Gastrocnemius medialis (tissue), 4 donors: ENCODE measurements at regions not wholly inside any gene's neighbourhood (a gene's known extent, or its start where the extent isn't known, plus 50 kb on each side); places are given as distances from the start of the nearest gene placed in this dataset.

Experiments used
- ATAC-seq, 2 donors: fragments of 150-250 bp; one replicate each; pipeline ENCODE4 v1.9.1; 2016
- DNase-seq, 2 donors: peaks; one replicate each; pipeline ENCODE4 v3.0.0-alpha.2; 2019
- H3K27ac ChIP-seq, 4 donors: fragments of 200-600 bp; sonication (generic); 1 replicate in 1 of 4; 2 replicates in 3 of 4; pipeline ENCODE4 v1.5.1; 2016 to 2018; ENCODE audit warnings: mild to moderate bottlenecking in 2 of 4, moderate library complexity in 1 of 4
- H3K27me3 ChIP-seq, 3 donors: fragments of 200-600 bp; sonication (generic) in 2 of 3; 1 replicate in 1 of 3; 2 replicates in 2 of 3; pipeline versions ENCODE4 v1.5.1 to v1.6.0; 2016 to 2019; ENCODE audit warnings: mild to moderate bottlenecking in 1 of 3, moderate library complexity in 1 of 3
- H3K36me3 ChIP-seq, 2 donors: fragments of 200-600 bp; sonication (generic) in 1 of 2; one replicate each; pipeline ENCODE4 v1.5.1; 2017 to 2018
- H3K4me1 ChIP-seq, 2 donors: fragments of 200-600 bp; sonication (generic) in 1 of 2; one replicate each; pipeline ENCODE4 v1.5.1; 2016 to 2017; ENCODE audit warnings: mild to moderate bottlenecking in 2 of 2
- H3K4me3 ChIP-seq, 4 donors: fragments of 200-600 bp; sonication (generic) in 3 of 4; 1 replicate in 1 of 4; 2 replicates in 3 of 4; pipeline ENCODE4 v1.5.1; 2016 to 2019; ENCODE audit warnings: mild to moderate bottlenecking in 2 of 4
- H3K9me3 ChIP-seq, 3 donors: fragments of 200-600 bp; sonication (generic) in 2 of 3; 1 replicate in 1 of 3; 2 replicates in 2 of 3; pipeline ENCODE4 v1.5.1; 2016 to 2019
- POLR2A ChIP-seq, 2 donors: fragments of 450-650 bp; IDR thresholded peaks; one replicate each; pipeline ENCODE4 v1.6.1; 2017; ENCODE audit warnings: antibody characterized with exemption in 2 of 2, mild to moderate bottlenecking in 2 of 2, moderate library complexity in 2 of 2
- in situ Hi-C, 4 donors: fragments of 200-750 bp; cut with MboI; loops; one replicate each; pipeline versions ENCODE4 v1.15.0 to v1.8.0; 2017; ENCODE audit warnings: low sequenced_read_pairs in 4 of 4
- intact Hi-C: fragments of 100-400 bp; cut with DNase I; formaldehyde crosslinking; loops from one replicate; pipeline ENCODE4 v1.15.1; 2023; ENCODE audit warnings: low total_unique reads
- TF ChIP-seq, protein P1 (sequence below), 5 experiments: fragments of 450-650 bp in 3 of 5; fragments of 200-600 bp in 2 of 5; sonication (generic) in 2 of 5; IDR thresholded peaks in 4 of 5; conservative IDR thresholded peaks in 1 of 5; 1 replicate in 4 of 5; 2 replicates in 1 of 5; pipeline ENCODE4 v1.5.1; 2016 to 2019; ENCODE audit warnings: antibody characterized with exemption in 5 of 5, mild to moderate bottlenecking in 3 of 5, moderate library complexity in 3 of 5

GRCh38 chr6:144811140-144811539 is 526.0 kb downstream of the UTRN start:
- no peak overlapping the region for H3K4me3 ChIP-seq
- H3K27me3 ChIP-seq, result no peaks in the 10 kb centered on the region
- in situ Hi-C loops, result no loop called here
- H3K4me1 ChIP-seq, result no peaks in the 10 kb centered on the region
- no peak for TF ChIP-seq POLR2A (IDR thresholded peaks at IDR 0.05)
- TF ChIP-seq, protein P1, sequence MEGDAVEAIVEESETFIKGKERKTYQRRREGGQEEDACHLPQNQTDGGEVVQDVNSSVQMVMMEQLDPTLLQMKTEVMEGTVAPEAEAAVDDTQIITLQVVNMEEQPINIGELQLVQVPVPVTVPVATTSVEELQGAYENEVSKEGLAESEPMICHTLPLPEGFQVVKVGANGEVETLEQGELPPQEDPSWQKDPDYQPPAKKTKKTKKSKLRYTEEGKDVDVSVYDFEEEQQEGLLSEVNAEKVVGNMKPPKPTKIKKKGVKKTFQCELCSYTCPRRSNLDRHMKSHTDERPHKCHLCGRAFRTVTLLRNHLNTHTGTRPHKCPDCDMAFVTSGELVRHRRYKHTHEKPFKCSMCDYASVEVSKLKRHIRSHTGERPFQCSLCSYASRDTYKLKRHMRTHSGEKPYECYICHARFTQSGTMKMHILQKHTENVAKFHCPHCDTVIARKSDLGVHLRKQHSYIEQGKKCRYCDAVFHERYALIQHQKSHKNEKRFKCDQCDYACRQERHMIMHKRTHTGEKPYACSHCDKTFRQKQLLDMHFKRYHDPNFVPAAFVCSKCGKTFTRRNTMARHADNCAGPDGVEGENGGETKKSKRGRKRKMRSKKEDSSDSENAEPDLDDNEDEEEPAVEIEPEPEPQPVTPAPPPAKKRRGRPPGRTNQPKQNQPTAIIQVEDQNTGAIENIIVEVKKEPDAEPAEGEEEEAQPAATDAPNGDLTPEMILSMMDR (IDR thresholded peaks at IDR 0.05 in 4 of 5, conservative IDR thresholded peaks at IDR 0.05 in 1 of 5), result no peak
- no peak overlapping the region for H3K27ac ChIP-seq
- DNase-seq, result no peak
- intact Hi-C loops, result no loop called here
- no peaks in the 10 kb centered on the region for H3K36me3 ChIP-seq
- ATAC-seq, result no peak
- no peaks in the 10 kb centered on the region for H3K9me3 ChIP-seq

DNA sequence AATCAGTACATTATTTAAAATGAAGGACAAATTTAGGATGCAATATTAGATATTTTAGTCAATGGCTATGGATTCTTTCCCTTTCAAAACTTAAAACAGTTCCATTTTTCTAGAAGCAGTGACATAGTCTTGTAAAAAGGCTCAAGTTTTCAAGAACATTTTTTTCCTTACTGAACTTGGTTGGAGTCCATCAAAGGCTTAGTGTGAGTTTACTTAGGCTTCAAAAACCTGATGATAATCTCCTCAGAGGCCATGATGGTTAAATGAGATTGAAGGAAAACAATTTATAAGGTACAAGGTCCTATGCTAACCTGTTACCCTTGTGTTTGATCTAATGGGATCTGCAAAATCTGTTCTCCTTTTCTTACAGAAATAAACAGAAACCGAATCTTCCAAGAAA is 531.8 kb downstream of the UTRN start:
- no peak overlapping the region for H3K27ac ChIP-seq
- DNase-seq (no peak), ATAC-seq (no peak)
- H3K4me3 ChIP-seq, result no peak overlapping the region
- H3K36me3 ChIP-seq, result peaks cover 0 to 5% of the 10 kb centered on the region in 2 donors
- TF ChIP-seq, protein P1 (IDR thresholded peaks at IDR 0.05 in 4 of 5, conservative IDR thresholded peaks at IDR 0.05 in 1 of 5), result no peak
- TF ChIP-seq POLR2A (IDR thresholded peaks at IDR 0.05), result no peak
- in situ Hi-C loops, result no loop called here
- no peaks in the 10 kb centered on the region for H3K4me1 ChIP-seq
- intact Hi-C loops, result no loop called here
- no peaks in the 10 kb centered on the region for H3K27me3 ChIP-seq
- H3K9me3 ChIP-seq, result no peaks in the 10 kb centered on the region

DNA sequence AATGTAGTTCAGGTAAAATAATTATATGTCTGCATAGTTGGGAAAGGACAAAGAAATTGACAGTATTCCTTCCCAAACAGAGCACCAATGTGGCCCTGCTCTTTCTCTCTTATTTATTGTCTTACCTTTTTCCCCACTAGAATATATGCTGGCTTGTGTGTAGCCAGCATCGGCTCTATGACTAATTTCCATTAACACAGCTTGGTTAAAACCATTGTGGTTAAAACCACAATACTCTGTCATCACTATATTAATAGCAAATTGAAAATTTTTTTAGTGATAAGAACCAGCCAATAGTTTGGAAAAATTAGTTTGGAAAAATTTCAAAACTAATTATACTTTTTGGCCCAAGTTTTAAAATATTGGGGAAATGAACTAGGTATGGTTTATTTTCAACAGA is 535.1 kb downstream of the UTRN start:
- ATAC-seq (no peak), DNase-seq (no peak)
- H3K4me1 ChIP-seq, result no peaks in the 10 kb centered on the region
- H3K4me3 ChIP-seq, result no peak overlapping the region
- TF ChIP-seq POLR2A (IDR thresholded peaks at IDR 0.05), result no peak
- TF ChIP-seq, protein P1 (IDR thresholded peaks at IDR 0.05 in 4 of 5, conservative IDR thresholded peaks at IDR 0.05 in 1 of 5), result no peak
- no peaks in the 10 kb centered on the region for H3K9me3 ChIP-seq
- H3K36me3 ChIP-seq, result peaks cover 0 to 16% of the 10 kb centered on the region in 2 donors
- intact Hi-C loops, result no loop called here
- in situ Hi-C loops, result no loop called here
- H3K27me3 ChIP-seq, result no peaks in the 10 kb centered on the region
- H3K27ac ChIP-seq, result no peak overlapping the region

DNA sequence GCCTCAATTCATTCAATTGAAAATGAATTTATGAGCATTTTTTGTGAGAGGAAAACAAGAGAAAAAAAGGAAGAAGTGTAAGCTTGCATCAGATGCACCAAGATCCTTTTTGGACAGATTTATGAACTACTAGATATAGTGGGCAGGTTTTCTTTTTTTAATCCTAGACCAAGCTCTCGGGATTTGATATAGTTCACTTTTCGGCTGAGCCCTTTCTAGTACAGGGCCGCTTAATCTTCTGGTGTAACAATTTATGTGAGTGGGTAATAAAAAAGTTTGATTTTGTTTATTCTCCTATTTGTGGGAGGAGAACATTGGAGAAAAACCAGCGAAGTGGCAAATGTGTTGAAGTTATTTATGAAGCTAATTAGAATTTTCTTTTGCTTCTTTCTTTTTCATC is 538.0 kb downstream of the UTRN start:
- Histone ChIP-seq H3K27ac (no peak overlapping the region), H3K36me3 (peaks cover 0 to 26% of the 10 kb centered on the region in 2 donors), H3K4me3 (no peak overlapping the region), H3K4me1 (no peaks in the 10 kb centered on the region), H3K9me3 (no peaks in the 10 kb centered on the region), H3K27me3 (no peaks in the 10 kb centered on the region)
- ATAC-seq (no peak), DNase-seq (no peak)
- in situ Hi-C loops (no loop called here), intact Hi-C loops (no loop called here)
- no peak for TF ChIP-seq POLR2A (IDR thresholded peaks at IDR 0.05)
- TF ChIP-seq, protein P1 (IDR thresholded peaks at IDR 0.05 in 4 of 5, conservative IDR thresholded peaks at IDR 0.05 in 1 of 5), result no peak

GRCh38 chr6:144824018-144824417 is 538.9 kb downstream of the UTRN start:
- intact Hi-C loops, result no loop called here
- H3K9me3 ChIP-seq, result no peaks in the 10 kb centered on the region
- H3K4me3 ChIP-seq, result no peak overlapping the region
- no peaks in the 10 kb centered on the region for H3K4me1 ChIP-seq
- peaks cover 0 to 32% of the 10 kb centered on the region in 2 donors for H3K36me3 ChIP-seq
- TF ChIP-seq, protein P1 (IDR thresholded peaks at IDR 0.05 in 4 of 5, conservative IDR thresholded peaks at IDR 0.05 in 1 of 5), result no peak
- no peak for TF ChIP-seq POLR2A (IDR thresholded peaks at IDR 0.05)
- no peak for DNase-seq
- in situ Hi-C loops, result no loop called here
- ATAC-seq, result no peak
- no peak overlapping the region for H3K27ac ChIP-seq
- H3K27me3 ChIP-seq, result no peaks in the 10 kb centered on the region
